ENCODE measurements at regions not wholly inside any gene's neighbourhood (a gene's known extent, or its start where the extent isn't known, plus 50 kb on each side); places are given as distances from the start of the nearest gene placed in this dataset.

- no peak for TF ChIP-seq EZH2 (IDR thresholded peaks at IDR 0.05; ENCODE audit: low read length)
- TF ChIP-seq CTCF (optimal IDR thresholded peaks at IDR 0.05 in 1 of 3, IDR thresholded peaks at IDR 0.05 in 1 of 3, conservative IDR thresholded peaks at IDR 0.05 in 1 of 3; ENCODE audit: extremely low read depth in 1 of 3, insufficient read depth in 2 of 3, low read length in 3 of 3) = no peak
Measured at GRCh38 chr9:81132796-81133195, 556.6 kb downstream of the TLE1 start.
